PC-9 (cell line): ENCODE measurements at regions not wholly inside any gene's neighbourhood (a gene's known extent, or its start where the extent isn't known, plus 50 kb on each side); places are given as distances from the start of the nearest gene placed in this dataset.

ENCODE experiments used
- BruUV-seq: library from RNA; stranded (reverse); fragments of 400-500 nt; replicated peaks from 2 replicates; lab custom pipeline; 2021; lab: Mats Ljungman, UMichigan
- CTCF ChIA-PET: fragments of 300-600 bp; sonication (Branson Sonifier 250); formaldehyde crosslinking; loops from one replicate; lab custom pipeline; 2022; ENCODE audit warnings: antibody characterized with exemption; lab: Charles Lee
- POLR2A ChIA-PET: fragments of 300-600 bp; sonication (Branson Sonifier 250); formaldehyde crosslinking; loops from one replicate; lab custom pipeline; 2022; ENCODE audit warnings: antibody characterized with exemption; ENCODE audit not compliant: unreplicated experiment; lab: Charles Lee
- DNase-seq, 2 experiments: peaks; one replicate each; pipeline versions ENCODE4 v3.0.0 to v3.0.0-alpha.2; 2015 to 2022; ENCODE audit warnings: mixed read lengths in 1 of 2
- H2AFZ ChIP-seq: fragments of 200-600 bp; sonication (generic); 2 replicates; pipeline ENCODE4 v1.8.1; 2017; ENCODE audit warnings: antibody characterized with exemption
- H3F3A ChIP-seq: fragments of 200-600 bp; sonication (generic); 2 replicates; pipeline ENCODE4 v1.8.1; 2017; ENCODE audit warnings: antibody characterized with exemption, mild to moderate bottlenecking, low read depth; ENCODE audit not compliant: insufficient read depth
- H3K27ac ChIP-seq: fragments of 200-600 bp; sonication (generic); 2 replicates; pipeline ENCODE4 v1.6.1; 2016; ENCODE audit warnings: mixed run types
- H3K27me3 ChIP-seq: fragments of 200-600 bp; sonication (generic); 2 replicates; pipeline ENCODE4 v1.6.1; 2016; ENCODE audit warnings: low read depth, mixed run types; ENCODE audit not compliant: insufficient read depth
- H3K36me3 ChIP-seq: fragments of 200-600 bp; sonication (generic); 2 replicates; pipeline ENCODE4 v1.6.1; 2016; ENCODE audit warnings: low read depth, mixed run types
- H3K4me1 ChIP-seq: fragments of 200-600 bp; sonication (generic); replicated peaks from 2 replicates; pipeline ENCODE4 v1.6.1; 2016; ENCODE audit warnings: mixed run types; ENCODE audit not compliant: insufficient read depth
- H3K4me2 ChIP-seq: fragments of 200-600 bp; sonication (generic); 2 replicates; pipeline ENCODE4 v1.6.1; 2017; ENCODE audit warnings: mixed run types
- H3K4me3 ChIP-seq: fragments of 200-600 bp; sonication (generic); 2 replicates; pipeline ENCODE4 v1.6.1; 2016; ENCODE audit warnings: mixed run types
- H3K79me2 ChIP-seq: fragments of 200-600 bp; sonication (generic); 2 replicates; pipeline ENCODE4 v1.6.1; 2017; ENCODE audit warnings: low read depth, mixed run types
- H3K9me2 ChIP-seq: fragments of 200-600 bp; sonication (generic); 2 replicates; pipeline ENCODE4 v1.8.1; 2017; ENCODE audit warnings: mild to moderate bottlenecking; ENCODE audit not compliant: insufficient read depth
- H3K9me3 ChIP-seq: fragments of 200-600 bp; sonication (generic); 2 replicates; pipeline ENCODE4 v1.8.1; 2016; ENCODE audit warnings: low read depth; ENCODE audit not compliant: insufficient read depth
- H4K20me1 ChIP-seq: fragments of 200-600 bp; sonication (generic); 2 replicates; pipeline ENCODE4 v1.8.1; 2017; ENCODE audit not compliant: insufficient read depth
- CTCF ChIP-seq: fragments of 200-600 bp; sonication (generic); conservative IDR thresholded peaks from 2 replicates; pipeline ENCODE4 v1.6.1; 2017; ENCODE audit warnings: mixed run types, antibody characterized with exemption, mild to moderate bottlenecking, moderate library complexity
- EZH2 ChIP-seq: fragments of 200-600 bp; sonication (generic); IDR thresholded peaks from 2 replicates; pipeline ENCODE4 v1.8.0; 2017; ENCODE audit warnings: antibody characterized with exemption, low read depth
- intact Hi-C: fragments of 100-400 bp; cut with micrococcal nuclease; formaldehyde crosslinking; loops from one replicate; pipeline ENCODE4 v1.10.0; 2022; ENCODE audit not compliant: unreplicated experiment

DNA sequence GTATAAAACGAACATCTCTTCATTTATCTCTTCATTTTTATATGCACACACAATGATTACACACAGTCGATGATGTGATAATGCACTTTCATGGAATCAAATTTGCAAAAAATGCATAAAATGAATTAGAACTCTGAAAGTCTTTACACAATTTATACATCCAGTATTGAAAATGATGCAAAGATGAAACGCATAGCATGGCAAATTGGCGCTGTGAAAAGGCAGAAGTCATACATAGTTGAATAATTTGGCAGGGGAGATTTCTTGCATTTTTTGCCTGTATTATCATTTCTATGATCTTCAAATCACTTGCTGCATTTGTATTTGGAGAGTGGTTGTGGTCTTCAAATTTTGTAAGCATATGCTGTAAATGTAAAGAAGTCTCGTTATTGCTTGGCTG lies 150.7 kb upstream of the LGALSL start:
- no peaks in the 10 kb centered on the region for H3K4me1 ChIP-seq
- no peaks in the 10 kb centered on the region for H3K27me3 ChIP-seq
- H2AFZ ChIP-seq: no peak overlapping the region
- H3K9me2 ChIP-seq: no peaks in the 10 kb centered on the region
- no peak for TF ChIP-seq CTCF
- H3K9me3 ChIP-seq: no peaks in the 10 kb centered on the region
- CTCF ChIA-PET: no interaction called here
- POLR2A ChIA-PET: no interaction called here
- H3K79me2 ChIP-seq: no peaks in the 10 kb centered on the region
- DNase-seq: no peak
- no peaks in the 10 kb centered on the region for H3K36me3 ChIP-seq
- no peaks in the 10 kb centered on the region for H4K20me1 ChIP-seq
- no peak overlapping the region for H3K27ac ChIP-seq
- no peaks in the 10 kb centered on the region for H3F3A ChIP-seq
- no peak overlapping the region for H3K4me3 ChIP-seq
- BruUV-seq: no TSS peak
- no peak overlapping the region for H3K4me2 ChIP-seq
- intact Hi-C loops: no loop called here

DNA sequence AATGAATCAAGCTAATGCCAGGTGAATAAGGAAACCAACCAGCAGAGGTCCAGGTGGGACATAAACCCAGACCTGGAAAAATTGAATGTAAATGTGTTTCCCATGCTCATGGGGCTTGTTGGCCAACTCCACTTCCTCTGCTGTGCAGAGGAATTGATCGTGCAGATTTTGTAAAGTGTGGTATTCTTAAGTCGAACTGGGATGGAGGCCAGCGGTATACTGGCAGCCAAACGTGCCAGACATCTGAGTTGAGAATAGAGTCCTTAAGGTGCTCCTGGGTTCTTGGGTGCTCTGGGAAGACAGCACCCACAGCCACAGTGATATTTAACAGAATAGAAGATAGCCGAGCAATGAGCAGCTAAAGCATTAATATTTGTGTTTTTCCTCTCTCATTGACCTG lies 146.5 kb upstream of the LGALSL start:
- intact Hi-C loops: no loop called here
- no peak overlapping the region for H3K4me3 ChIP-seq
- no peak overlapping the region for H2AFZ ChIP-seq
- no TSS peak for BruUV-seq
- H3K79me2 ChIP-seq: no peaks in the 10 kb centered on the region
- CTCF ChIA-PET: interaction anchor here (0.6 kb wide), 1 partner anchor 146 kb away, joined by 4 read pairs; no protein-coding TSS in a partner anchor
- POLR2A ChIA-PET: no interaction called here
- H3K9me3 ChIP-seq: no peaks in the 10 kb centered on the region
- no peaks in the 10 kb centered on the region for H3K9me2 ChIP-seq
- H3K36me3 ChIP-seq: no peaks in the 10 kb centered on the region
- no peak for TF ChIP-seq EZH2
- TF ChIP-seq CTCF: no peak
- no peak overlapping the region for H3K4me2 ChIP-seq
- H3K27me3 ChIP-seq: no peaks in the 10 kb centered on the region
- no peak overlapping the region for H3K27ac ChIP-seq
- DNase-seq: no peak
- H4K20me1 ChIP-seq: no peaks in the 10 kb centered on the region
- no peaks in the 10 kb centered on the region for H3K4me1 ChIP-seq
- H3F3A ChIP-seq: no peaks in the 10 kb centered on the region

GRCh38 chr2:64311191-64311910 lies 142.6 kb upstream of the LGALSL start:
- no peak for DNase-seq
- CTCF ChIA-PET: interaction anchor here (0.5 to 1.1 kb wide), 2 partner anchors 16 to 262 kb away, joined by 3 to 4 read pairs; no protein-coding TSS in a partner anchor
- H2AFZ ChIP-seq: no peak overlapping the region

More at GRCh38 chr2:64311191-64311910, 142.6 kb upstream of the LGALSL start:
- TF ChIP-seq CTCF (no peak), EZH2 (no peak)
- H3K36me3 ChIP-seq: no peaks in the 10 kb centered on the region
- intact Hi-C loops: loop anchor here (5.0 to 10.0 kb wide), 3 partner anchors 87 to 264 kb away; partner anchors contain the start of gene PELI1
- H3K79me2 ChIP-seq: no peaks in the 10 kb centered on the region
- H3F3A ChIP-seq: no peaks in the 10 kb centered on the region
- no peak overlapping the region for H3K4me2 ChIP-seq
- POLR2A ChIA-PET: interaction anchor here (0.6 to 1.0 kb wide), 2 partner anchors 38 to 55 kb away, joined by 3 to 10 read pairs; no protein-coding TSS in a partner anchor
- H3K4me1 ChIP-seq: no peaks in the 10 kb centered on the region
- no peaks in the 10 kb centered on the region for H3K9me3 ChIP-seq
- H3K27ac ChIP-seq: no peak overlapping the region
- no peaks in the 10 kb centered on the region for H3K9me2 ChIP-seq
- H3K4me3 ChIP-seq: no peak overlapping the region
- H4K20me1 ChIP-seq: no peaks in the 10 kb centered on the region
- no TSS peak for BruUV-seq
- H3K27me3 ChIP-seq: no peaks in the 10 kb centered on the region
